ENCODE measurements at regions not wholly inside any gene's neighbourhood (a gene's known extent, or its start where the extent isn't known, plus 50 kb on each side); places are given as distances from the start of the nearest gene placed in this dataset.

DNA sequence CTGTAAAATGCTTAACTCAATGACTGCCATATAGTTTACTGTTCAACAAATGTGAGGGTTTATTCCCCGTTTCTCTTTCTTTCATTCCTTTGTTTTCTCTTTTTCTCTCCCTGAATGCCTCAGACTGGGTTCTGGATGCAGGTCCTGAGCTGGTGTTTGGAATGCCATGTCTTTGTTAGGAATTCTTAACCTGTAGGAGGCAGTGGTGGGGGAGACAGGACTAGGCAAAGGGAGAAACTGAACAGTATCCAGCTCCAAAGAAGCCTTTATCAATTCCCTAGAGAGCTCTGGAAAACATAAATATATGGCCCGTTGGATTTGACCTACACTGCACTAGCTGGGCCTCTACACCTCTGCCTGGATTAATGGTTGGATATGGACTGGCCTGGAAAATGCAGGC lies 621.2 kb upstream of the SLC35B3 start:
- TF ChIP-seq, protein P1, sequence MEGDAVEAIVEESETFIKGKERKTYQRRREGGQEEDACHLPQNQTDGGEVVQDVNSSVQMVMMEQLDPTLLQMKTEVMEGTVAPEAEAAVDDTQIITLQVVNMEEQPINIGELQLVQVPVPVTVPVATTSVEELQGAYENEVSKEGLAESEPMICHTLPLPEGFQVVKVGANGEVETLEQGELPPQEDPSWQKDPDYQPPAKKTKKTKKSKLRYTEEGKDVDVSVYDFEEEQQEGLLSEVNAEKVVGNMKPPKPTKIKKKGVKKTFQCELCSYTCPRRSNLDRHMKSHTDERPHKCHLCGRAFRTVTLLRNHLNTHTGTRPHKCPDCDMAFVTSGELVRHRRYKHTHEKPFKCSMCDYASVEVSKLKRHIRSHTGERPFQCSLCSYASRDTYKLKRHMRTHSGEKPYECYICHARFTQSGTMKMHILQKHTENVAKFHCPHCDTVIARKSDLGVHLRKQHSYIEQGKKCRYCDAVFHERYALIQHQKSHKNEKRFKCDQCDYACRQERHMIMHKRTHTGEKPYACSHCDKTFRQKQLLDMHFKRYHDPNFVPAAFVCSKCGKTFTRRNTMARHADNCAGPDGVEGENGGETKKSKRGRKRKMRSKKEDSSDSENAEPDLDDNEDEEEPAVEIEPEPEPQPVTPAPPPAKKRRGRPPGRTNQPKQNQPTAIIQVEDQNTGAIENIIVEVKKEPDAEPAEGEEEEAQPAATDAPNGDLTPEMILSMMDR (conservative IDR thresholded peaks at IDR 0.05; ENCODE audit: low read depth, low read length), result 0 out of 2 replicates have a peak, but pooled peaks have one; percentile 14
- TF ChIP-seq EZH2phosphoT487 (IDR thresholded peaks at IDR 0.05; ENCODE audit: borderline replicate concordance, low read length), result no peak

All from PC-3 (cell line).